ENCODE measurements at regions not wholly inside any gene's neighbourhood (a gene's known extent, or its start where the extent isn't known, plus 50 kb on each side); places are given as distances from the start of the nearest gene placed in this dataset.
"Not testable (repeated sequence)": the region's sequence is repeated elsewhere in the genome, so short reads cannot be mapped to it uniquely, and the experiment has no call there.

DNA sequence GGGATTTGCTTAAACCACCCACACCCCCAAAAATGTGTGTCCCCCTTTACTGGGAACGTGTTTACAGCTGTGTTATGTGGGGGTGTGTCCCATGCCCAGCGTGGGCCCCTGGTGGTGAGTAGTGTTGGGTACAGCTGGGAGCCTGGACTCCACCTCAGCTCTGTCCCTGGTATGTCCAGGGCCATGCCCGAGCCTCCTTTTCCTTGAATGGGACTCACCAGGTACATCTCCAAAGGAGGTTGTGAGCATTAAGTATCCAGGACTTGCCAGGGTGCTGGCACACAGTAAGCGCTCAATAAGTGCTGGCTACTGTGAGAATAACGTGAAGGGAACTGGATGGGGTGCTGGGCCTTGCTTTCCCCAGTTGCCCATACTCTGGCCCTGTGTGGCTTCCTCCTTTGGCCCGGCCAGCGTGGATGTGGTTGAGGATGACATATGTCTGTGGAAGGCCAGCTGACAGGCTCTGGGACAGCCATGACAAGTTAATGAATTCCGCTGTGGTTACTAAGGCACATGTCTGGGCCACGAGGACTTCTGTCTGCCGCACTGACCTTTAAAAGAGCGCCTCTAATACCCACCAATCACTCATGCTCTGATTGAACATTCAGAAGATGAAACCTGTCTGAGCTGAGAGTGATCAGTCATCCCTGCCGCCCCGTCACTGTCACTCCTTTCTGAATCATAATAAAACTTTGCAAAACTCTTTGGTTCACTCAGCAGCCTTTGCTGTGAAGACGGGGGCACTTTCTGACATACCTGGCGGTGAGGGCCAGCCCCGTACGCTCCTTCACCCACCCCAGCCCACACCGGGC, 74.7 kb downstream of the DIO3 start:
- Histone ChIP-seq H3K27me3 (ENCODE audit: control insufficient read depth in 1 of 2, insufficient read depth in 2 of 2, low read length in 2 of 2) (no peaks in the 10 kb centered on the region), H3K4me3 (ENCODE audit: low read depth in 1 of 2, low read length in 2 of 2) (no peak overlapping the region), H3K9me3 (ENCODE audit: low read length) (no peaks in the 10 kb centered on the region), H3K27ac (ENCODE audit: low read depth, low read length) (no peak overlapping the region), H3K9ac (ENCODE audit: low read length) (no peak overlapping the region), H3K4me1 (ENCODE audit: insufficient read depth, low read length) (no peaks in the 10 kb centered on the region), H3K36me3 (ENCODE audit: insufficient read depth, low read length) (no peaks in the 10 kb centered on the region)

DNA sequence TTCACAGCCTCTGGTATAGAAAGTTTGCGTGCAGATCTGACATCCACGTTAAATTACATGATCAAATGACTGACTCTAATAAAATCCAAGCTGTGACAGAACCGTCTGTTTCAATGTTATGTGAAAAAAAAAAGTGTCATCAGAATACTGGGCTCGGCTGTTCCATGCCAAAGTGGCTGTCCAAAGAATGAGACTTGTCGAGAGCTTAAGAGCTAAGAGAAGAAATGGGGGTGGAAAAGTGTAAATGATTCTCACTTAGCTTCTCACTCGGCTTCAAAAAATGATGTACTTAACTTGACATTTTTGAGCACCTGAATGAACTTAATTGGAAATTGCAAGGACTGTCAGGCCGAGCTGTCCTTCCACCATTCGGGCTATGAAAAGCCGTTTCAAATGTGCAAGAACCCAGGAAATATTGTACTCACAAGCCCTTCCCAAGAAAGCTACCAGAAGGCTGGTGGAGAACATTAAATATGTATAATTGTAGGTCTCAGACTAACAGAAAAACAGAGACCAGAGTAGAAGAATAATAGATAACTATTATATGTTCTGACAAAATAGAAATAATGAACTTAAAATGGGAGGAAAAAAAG, 78.0 kb downstream of the DIO3 start:
- no peaks in the 10 kb centered on the region for H3K4me1 ChIP-seq (ENCODE audit: insufficient read depth, low read length)
- H3K9me3 ChIP-seq (ENCODE audit: low read length), result no peaks in the 10 kb centered on the region

GRCh38 chr14:101643651-101644050, 82.4 kb downstream of the DIO3 start:
- Histone ChIP-seq H3K27me3 (ENCODE audit: control insufficient read depth in 1 of 2, insufficient read depth in 2 of 2, low read length in 2 of 2) (no peaks in the 10 kb centered on the region), H3K36me3 (ENCODE audit: insufficient read depth, low read length) (no peaks in the 10 kb centered on the region), H3K27ac (ENCODE audit: low read depth, low read length) (no peak overlapping the region), H3K4me3 (ENCODE audit: low read depth in 1 of 2, low read length in 2 of 2) (no peak overlapping the region), H3K9ac (ENCODE audit: low read length) (no peak overlapping the region), H3K4me1 (ENCODE audit: insufficient read depth, low read length) (no peaks in the 10 kb centered on the region), H3K9me3 (ENCODE audit: low read length) (no peaks in the 10 kb centered on the region)

More for the DNA sequence above, 78.0 kb downstream of the DIO3 start:
- no peak overlapping the region for H3K9ac ChIP-seq (ENCODE audit: low read length)
- H3K4me3 ChIP-seq (ENCODE audit: low read depth in 1 of 2, low read length in 2 of 2), result no peak overlapping the region
- no peaks in the 10 kb centered on the region for H3K36me3 ChIP-seq (ENCODE audit: insufficient read depth, low read length)
- no peaks in the 10 kb centered on the region for H3K27me3 ChIP-seq (ENCODE audit: control insufficient read depth in 1 of 2, insufficient read depth in 2 of 2, low read length in 2 of 2)
- no peak overlapping the region for H3K27ac ChIP-seq (ENCODE audit: low read depth, low read length)

DNA sequence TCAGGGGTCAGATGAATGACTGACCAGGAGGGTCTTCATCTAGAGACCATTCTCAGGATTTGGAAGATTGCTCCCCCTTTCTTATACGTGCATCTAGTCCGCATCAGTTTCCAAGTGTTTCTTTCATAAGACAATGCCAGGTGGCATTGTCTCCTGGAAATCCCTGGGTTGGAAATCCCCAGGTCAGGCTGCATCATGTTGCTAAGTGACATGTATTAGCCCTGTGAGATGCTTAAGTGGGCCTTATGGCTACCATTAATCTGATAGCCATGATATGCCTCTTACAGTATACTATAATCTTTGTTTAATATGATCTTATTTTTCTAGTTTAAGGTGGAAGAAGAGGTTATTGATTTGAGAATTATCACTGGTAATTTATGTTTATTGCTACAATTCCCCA, 92.8 kb downstream of the DIO3 start:
- H3K9me3 ChIP-seq (ENCODE audit: low read length), result no peaks in the 10 kb centered on the region
- no peaks in the 10 kb centered on the region for H3K36me3 ChIP-seq (ENCODE audit: insufficient read depth, low read length)
- no peaks in the 10 kb centered on the region for H3K27me3 ChIP-seq (ENCODE audit: control insufficient read depth in 1 of 2, insufficient read depth in 2 of 2, low read length in 2 of 2)
- no peak overlapping the region for H3K9ac ChIP-seq (ENCODE audit: low read length)
- H3K27ac ChIP-seq (ENCODE audit: low read depth, low read length), result no peak overlapping the region
- H3K4me1 ChIP-seq (ENCODE audit: insufficient read depth, low read length), result no peaks in the 10 kb centered on the region
- no peak overlapping the region for H3K4me3 ChIP-seq (ENCODE audit: low read depth in 1 of 2, low read length in 2 of 2)

DNA sequence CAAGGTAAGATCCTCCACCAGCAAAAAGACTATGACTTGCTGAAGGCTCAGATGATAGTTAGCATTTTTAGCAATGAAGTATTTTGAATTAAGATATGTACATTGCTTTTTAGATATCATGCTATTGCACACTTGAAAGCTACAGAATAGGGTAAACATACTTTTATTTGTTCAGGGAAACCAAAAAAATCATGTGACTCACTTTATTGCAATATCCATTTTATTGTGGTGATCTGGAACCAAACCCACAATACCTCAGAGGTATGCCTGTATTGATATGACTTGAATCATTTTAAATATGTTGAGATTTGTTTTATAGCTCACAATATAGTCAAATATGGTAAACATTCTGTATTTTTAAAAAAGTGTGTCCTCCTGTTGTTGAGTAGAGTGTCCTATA, 96.1 kb downstream of the DIO3 start:
- H3K9me3 ChIP-seq (ENCODE audit: low read length), result no peaks in the 10 kb centered on the region
- H3K4me3 ChIP-seq (ENCODE audit: low read depth in 1 of 2, low read length in 2 of 2), result no peak overlapping the region
- H3K27ac ChIP-seq (ENCODE audit: low read depth, low read length), result no peak overlapping the region
- H3K9ac ChIP-seq (ENCODE audit: low read length), result no peak overlapping the region
- no peaks in the 10 kb centered on the region for H3K27me3 ChIP-seq (ENCODE audit: control insufficient read depth in 1 of 2, insufficient read depth in 2 of 2, low read length in 2 of 2)
- H3K36me3 ChIP-seq (ENCODE audit: insufficient read depth, low read length), result no peaks in the 10 kb centered on the region
- H3K4me1 ChIP-seq (ENCODE audit: insufficient read depth, low read length), result no peaks in the 10 kb centered on the region

- H3K4me3 ChIP-seq (ENCODE audit: low read depth in 1 of 2, low read length in 2 of 2), result no peak overlapping the region
- no peaks in the 10 kb centered on the region for H3K36me3 ChIP-seq (ENCODE audit: insufficient read depth, low read length)
- no peak overlapping the region for H3K27ac ChIP-seq (ENCODE audit: low read depth, low read length)
- H3K4me1 ChIP-seq (ENCODE audit: insufficient read depth, low read length), result no peaks in the 10 kb centered on the region
- H3K9me3 ChIP-seq (ENCODE audit: low read length), result no peaks in the 10 kb centered on the region
- H3K27me3 ChIP-seq (ENCODE audit: control insufficient read depth in 1 of 2, insufficient read depth in 2 of 2, low read length in 2 of 2), result peaks cover 0 to 15% of the 10 kb centered on the region in 2 donors
- H3K9ac ChIP-seq (ENCODE audit: low read length), result no peak overlapping the region
Observed at GRCh38 chr14:101665478-101666078, 95.9 kb upstream of the PPP2R5C start.

DNA sequence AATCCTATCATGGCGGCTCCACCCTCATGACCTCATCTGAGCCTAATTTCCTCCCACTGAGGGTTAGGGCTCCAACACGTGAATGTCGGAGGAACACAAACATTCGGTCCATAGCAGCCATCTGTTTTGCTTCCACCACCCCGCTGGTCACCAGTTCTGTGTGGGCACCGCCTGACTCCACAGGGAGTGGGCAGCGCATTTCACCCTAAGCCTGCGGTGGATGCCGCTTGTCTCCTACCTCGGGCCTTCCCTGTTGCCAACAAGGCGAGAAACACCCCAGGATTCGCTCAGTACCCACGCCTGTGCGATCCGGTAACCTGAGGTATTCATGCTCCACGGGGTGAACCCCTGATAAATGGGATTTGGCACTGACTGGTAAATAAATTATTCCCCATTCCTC, 95.2 kb upstream of the PPP2R5C start:
- H3K9me3 ChIP-seq (ENCODE audit: low read length), result no peaks in the 10 kb centered on the region
- no peak overlapping the region for H3K9ac ChIP-seq (ENCODE audit: low read length)
- H3K36me3 ChIP-seq (ENCODE audit: insufficient read depth, low read length), result no peaks in the 10 kb centered on the region
- H3K27me3 ChIP-seq (ENCODE audit: control insufficient read depth in 1 of 2, insufficient read depth in 2 of 2, low read length in 2 of 2), result peaks cover 0 to 15% of the 10 kb centered on the region in 2 donors
- H3K27ac ChIP-seq (ENCODE audit: low read depth, low read length), result no peak overlapping the region
- no peak overlapping the region for H3K4me3 ChIP-seq (ENCODE audit: low read depth in 1 of 2, low read length in 2 of 2)
- no peaks in the 10 kb centered on the region for H3K4me1 ChIP-seq (ENCODE audit: insufficient read depth, low read length)

GRCh38 chr14:101669629-101670028, 91.9 kb upstream of the PPP2R5C start:
- H3K9ac ChIP-seq (ENCODE audit: low read length), result no peak overlapping the region
- H3K9me3 ChIP-seq (ENCODE audit: low read length), result no peaks in the 10 kb centered on the region
- H3K27me3 ChIP-seq (ENCODE audit: control insufficient read depth in 1 of 2, insufficient read depth in 2 of 2, low read length in 2 of 2), result peaks cover 0 to 15% of the 10 kb centered on the region in 2 donors
- no peak overlapping the region for H3K4me3 ChIP-seq (ENCODE audit: low read depth in 1 of 2, low read length in 2 of 2)
- no peaks in the 10 kb centered on the region for H3K4me1 ChIP-seq (ENCODE audit: insufficient read depth, low read length)
- no peaks in the 10 kb centered on the region for H3K36me3 ChIP-seq (ENCODE audit: insufficient read depth, low read length)
- H3K27ac ChIP-seq (ENCODE audit: low read depth, low read length), result no peak overlapping the region

DNA sequence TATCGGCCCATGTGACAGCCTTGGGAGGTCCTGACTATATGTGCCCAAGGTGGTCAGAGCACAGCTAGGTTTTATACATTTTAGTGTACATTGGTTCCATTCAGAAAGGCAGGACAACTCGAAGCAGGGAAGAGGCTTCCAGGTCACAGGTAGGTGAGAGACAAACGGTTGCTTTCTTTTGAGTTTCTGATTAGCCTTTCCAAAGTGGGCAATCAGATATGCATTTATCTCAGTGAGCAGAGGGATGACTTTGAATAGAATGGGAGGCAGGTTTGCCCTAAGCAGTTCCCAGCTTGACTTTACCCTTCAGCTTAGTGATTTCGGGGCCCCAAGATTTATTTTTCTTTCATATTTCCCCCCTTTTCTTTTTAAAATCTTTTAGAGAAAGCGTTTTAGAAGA, 87.6 kb upstream of the PPP2R5C start:
- H3K9me3 ChIP-seq (ENCODE audit: low read length), result no peaks in the 10 kb centered on the region
- no peak overlapping the region for H3K4me3 ChIP-seq (ENCODE audit: low read depth in 1 of 2, low read length in 2 of 2)
- no peaks in the 10 kb centered on the region for H3K36me3 ChIP-seq (ENCODE audit: insufficient read depth, low read length)
- no peak overlapping the region for H3K27ac ChIP-seq (ENCODE audit: low read depth, low read length)
- H3K4me1 ChIP-seq (ENCODE audit: insufficient read depth, low read length), result no peaks in the 10 kb centered on the region
- no peak overlapping the region for H3K9ac ChIP-seq (ENCODE audit: low read length)
- no peaks in the 10 kb centered on the region for H3K27me3 ChIP-seq (ENCODE audit: control insufficient read depth in 1 of 2, insufficient read depth in 2 of 2, low read length in 2 of 2)

- H3K4me1 ChIP-seq (ENCODE audit: insufficient read depth, low read length); H3K36me3 ChIP-seq (ENCODE audit: insufficient read depth, low read length); H3K27ac ChIP-seq (ENCODE audit: low read depth, low read length); H3K9ac ChIP-seq (ENCODE audit: low read length); H3K27me3 ChIP-seq (ENCODE audit: control insufficient read depth in 1 of 2, insufficient read depth in 2 of 2, low read length in 2 of 2); H3K4me3 ChIP-seq (ENCODE audit: low read depth in 1 of 2, low read length in 2 of 2); H3K9me3 ChIP-seq (ENCODE audit: low read length): not testable (repeated sequence)
Observed at GRCh38 chr14:101675835-101676234, 85.7 kb upstream of the PPP2R5C start.

GRCh38 chr14:101677912-101678327, 83.6 kb upstream of the PPP2R5C start:
- H3K36me3 ChIP-seq (ENCODE audit: insufficient read depth, low read length); H3K4me1 ChIP-seq (ENCODE audit: insufficient read depth, low read length): not testable (repeated sequence)

More at GRCh38 chr14:101677912-101678327, 83.6 kb upstream of the PPP2R5C start:
- H3K27me3 ChIP-seq (ENCODE audit: control insufficient read depth in 1 of 2, insufficient read depth in 2 of 2, low read length in 2 of 2); H3K9ac ChIP-seq (ENCODE audit: low read length); H3K9me3 ChIP-seq (ENCODE audit: low read length); H3K4me3 ChIP-seq (ENCODE audit: low read depth in 1 of 2, low read length in 2 of 2); H3K27ac ChIP-seq (ENCODE audit: low read depth, low read length): not testable (repeated sequence)
